Spinal cord (tissue), 9 donors: ENCODE measurements at regions not wholly inside any gene's neighbourhood (a gene's known extent, or its start where the extent isn't known, plus 50 kb on each side); places are given as distances from the start of the nearest gene placed in this dataset.

ENCODE experiments used
- DNase-seq, 6 donors: peaks; one replicate each; pipeline versions ENCODE4 v3.0.0 to v3.0.0-alpha.2; 2013 to 2015; ENCODE audit warnings: low spot score in 6 of 6, low read depth in 4 of 6
- H3K27ac ChIP-seq: one replicate; pipeline ENCODE4 v1.5.1; 2013; ENCODE audit warnings: low read depth, low read length, control low read depth
- H3K27me3 ChIP-seq: one replicate; pipeline ENCODE4 v1.6.1; 2013; ENCODE audit warnings: low read length; ENCODE audit not compliant: control insufficient read depth, insufficient read depth
- H3K36me3 ChIP-seq: one replicate; pipeline ENCODE4 v1.6.1; 2013; ENCODE audit warnings: low read length; ENCODE audit not compliant: control insufficient read depth, insufficient read depth
- H3K4me1 ChIP-seq: one replicate; pipeline ENCODE4 v1.6.1; 2013; ENCODE audit warnings: low read length; ENCODE audit not compliant: control insufficient read depth, insufficient read depth
- H3K4me3 ChIP-seq: one replicate; pipeline ENCODE4 v1.5.1; 2013; ENCODE audit warnings: low read depth, low read length, control low read depth
- H3K9me3 ChIP-seq: one replicate; pipeline ENCODE4 v1.6.1; 2013; ENCODE audit warnings: low read length; ENCODE audit not compliant: control insufficient read depth, insufficient read depth
- WGBS: methylation state at CpG from one replicate; pipeline ENCODE4 v1.1.5; 2013; ENCODE audit warnings: missing lambda C conversion rate; ENCODE audit not compliant: insufficient coverage; 5-methylcytosine and 5-hydroxymethylcytosine counted together
- donor health status: healthy.

- Histone ChIP-seq H3K36me3 (no peaks in the 10 kb centered on the region), H3K4me1 (no peaks in the 10 kb centered on the region), H3K9me3 (no peaks in the 10 kb centered on the region), H3K4me3 (no peak overlapping the region), H3K27me3 (no peaks in the 10 kb centered on the region), H3K27ac (no peak overlapping the region)
- DNase-seq: no peak
- 57% methylated on average over 1 of the region's 1 CpG for WGBS
These were observed 901.4 kb downstream of the MCTP2 start for GRCh38 chr15:95132774-95133173.

- no peak for DNase-seq
- 40% methylated on average over 1 of the region's 4 CpGs for WGBS
- Histone ChIP-seq H3K27ac (no peak overlapping the region), H3K27me3 (no peaks in the 10 kb centered on the region), H3K4me3 (no peak overlapping the region), H3K4me1 (no peaks in the 10 kb centered on the region), H3K36me3 (no peaks in the 10 kb centered on the region), H3K9me3 (no peaks in the 10 kb centered on the region)
These were observed 903.2 kb downstream of the MCTP2 start for GRCh38 chr15:95134431-95135110.

GRCh38 chr15:95138604-95139270, 907.4 kb downstream of the MCTP2 start:
- Histone ChIP-seq H3K9me3 (peaks cover 1% of the 10 kb centered on the region), H3K36me3 (no peaks in the 10 kb centered on the region), H3K27ac (no peak overlapping the region), H3K4me1 (no peaks in the 10 kb centered on the region), H3K4me3 (no peak overlapping the region), H3K27me3 (no peaks in the 10 kb centered on the region)
- no peak for DNase-seq
- 100% methylated on average over 1 of the region's 3 CpGs for WGBS

GRCh38 chr15:95141486-95141885, 910.1 kb downstream of the MCTP2 start:
- no peak overlapping the region for H3K27ac ChIP-seq
- no peaks in the 10 kb centered on the region for H3K36me3 ChIP-seq
- WGBS: no CpG with 5 or more reads among the region's 2 CpGs

GRCh38 chr15:95142531-95142930, 911.2 kb downstream of the MCTP2 start:
- WGBS: 83% methylated on average over 1 of the region's 1 CpG
- H3K9me3 ChIP-seq: peaks cover 1% of the 10 kb centered on the region
- no peaks in the 10 kb centered on the region for H3K27me3 ChIP-seq
- no peak overlapping the region for H3K4me3 ChIP-seq
- DNase-seq: no peak
- no peaks in the 10 kb centered on the region for H3K36me3 ChIP-seq
- no peaks in the 10 kb centered on the region for H3K4me1 ChIP-seq
- no peak overlapping the region for H3K27ac ChIP-seq

More at GRCh38 chr15:95141486-95141885, 910.1 kb downstream of the MCTP2 start:
- Histone ChIP-seq H3K4me3 (no peak overlapping the region), H3K9me3 (peaks cover 1% of the 10 kb centered on the region), H3K4me1 (no peaks in the 10 kb centered on the region), H3K27me3 (no peaks in the 10 kb centered on the region)
- DNase-seq: no peak

GRCh38 chr15:95146481-95146880, 915.1 kb downstream of the MCTP2 start:
- DNase-seq: peak in 1 of 6 donors; percentile 14
- no peak overlapping the region for H3K27ac ChIP-seq
- no peaks in the 10 kb centered on the region for H3K9me3 ChIP-seq
- WGBS: 96% methylated on average over 4 of the region's 5 CpGs
- no peaks in the 10 kb centered on the region for H3K36me3 ChIP-seq
- no peaks in the 10 kb centered on the region for H3K27me3 ChIP-seq
- no peak overlapping the region for H3K4me3 ChIP-seq
- no peaks in the 10 kb centered on the region for H3K4me1 ChIP-seq

- H3K36me3 ChIP-seq: no peaks in the 10 kb centered on the region
- H3K9me3 ChIP-seq: no peaks in the 10 kb centered on the region
- H3K27me3 ChIP-seq: no peaks in the 10 kb centered on the region
- no peak overlapping the region for H3K27ac ChIP-seq
- WGBS: 62% methylated on average over 2 of the region's 2 CpGs
- DNase-seq: no peak
- no peaks in the 10 kb centered on the region for H3K4me1 ChIP-seq
- no peak overlapping the region for H3K4me3 ChIP-seq
These were observed 916.8 kb downstream of the MCTP2 start for GRCh38 chr15:95148183-95148582.

GRCh38 chr15:95149036-95149435, 917.7 kb downstream of the MCTP2 start:
- Histone ChIP-seq H3K27ac (no peak overlapping the region), H3K36me3 (no peaks in the 10 kb centered on the region), H3K9me3 (no peaks in the 10 kb centered on the region), H3K27me3 (no peaks in the 10 kb centered on the region), H3K4me3 (no peak overlapping the region), H3K4me1 (no peaks in the 10 kb centered on the region)
- DNase-seq: no peak
- whole genome bisulfite sequencing: no CpG with 5 or more reads among the region's 3 CpGs

- H3K4me1 ChIP-seq: no peaks in the 10 kb centered on the region
- H3K4me3 ChIP-seq: no peak overlapping the region
- H3K9me3 ChIP-seq: no peaks in the 10 kb centered on the region
- no peaks in the 10 kb centered on the region for H3K27me3 ChIP-seq
- H3K27ac ChIP-seq: no peak overlapping the region
- peak in 1 of 6 donors; percentile 84 for DNase-seq
- no peaks in the 10 kb centered on the region for H3K36me3 ChIP-seq
These were observed 918.4 kb downstream of the MCTP2 start for GRCh38 chr15:95149771-95150170.

GRCh38 chr15:95150466-95150865, 919.1 kb downstream of the MCTP2 start:
- no peaks in the 10 kb centered on the region for H3K27me3 ChIP-seq
- 84% methylated on average over 5 of the region's 10 CpGs for WGBS
- DNase-seq: peak in 1 of 6 donors; percentile 11
- H3K4me3 ChIP-seq: no peak overlapping the region
- H3K27ac ChIP-seq: no peak overlapping the region
- H3K36me3 ChIP-seq: no peaks in the 10 kb centered on the region
- no peaks in the 10 kb centered on the region for H3K9me3 ChIP-seq
- no peaks in the 10 kb centered on the region for H3K4me1 ChIP-seq
